ENCODE measurements at regions not wholly inside any gene's neighbourhood (a gene's known extent, or its start where the extent isn't known, plus 50 kb on each side); places are given as distances from the start of the nearest gene placed in this dataset.
"Not testable (repeated sequence)": the region's sequence is repeated elsewhere in the genome, so short reads cannot be mapped to it uniquely, and the experiment has no call there.

- DNase-seq (ENCODE audit: low read depth in 2 of 2) = no peak
Observed at GRCh38 chr6:155628306-155628705, 172.7 kb upstream of the NOX3 start.

DNA sequence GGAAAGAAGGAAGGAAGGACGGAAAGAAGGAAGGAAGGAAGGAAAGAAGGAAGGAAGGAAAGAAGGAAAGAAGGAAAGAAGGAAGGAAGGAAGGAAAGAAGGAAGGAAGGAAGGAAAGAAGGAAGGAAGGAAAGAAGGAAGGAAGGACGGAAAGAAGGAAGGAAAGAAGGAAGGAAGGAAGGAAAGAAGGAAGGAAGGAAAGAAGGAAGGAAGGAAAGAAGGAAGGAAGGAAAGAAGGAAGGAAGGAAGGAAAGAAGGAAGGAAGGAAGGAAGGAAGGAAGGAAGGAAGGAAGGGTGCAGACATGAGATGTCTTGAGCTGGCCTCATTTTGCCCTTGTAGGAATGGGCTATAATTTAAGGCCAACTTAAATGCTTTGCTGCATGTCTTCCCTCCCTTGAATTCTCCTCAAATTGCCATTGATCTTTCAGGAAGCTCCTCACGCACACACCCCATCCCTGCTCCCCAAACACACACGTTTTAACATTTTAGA is 172.1 kb upstream of the NOX3 start:
- not testable (repeated sequence) for DNase-seq (ENCODE audit: low read depth in 2 of 2)

DNA sequence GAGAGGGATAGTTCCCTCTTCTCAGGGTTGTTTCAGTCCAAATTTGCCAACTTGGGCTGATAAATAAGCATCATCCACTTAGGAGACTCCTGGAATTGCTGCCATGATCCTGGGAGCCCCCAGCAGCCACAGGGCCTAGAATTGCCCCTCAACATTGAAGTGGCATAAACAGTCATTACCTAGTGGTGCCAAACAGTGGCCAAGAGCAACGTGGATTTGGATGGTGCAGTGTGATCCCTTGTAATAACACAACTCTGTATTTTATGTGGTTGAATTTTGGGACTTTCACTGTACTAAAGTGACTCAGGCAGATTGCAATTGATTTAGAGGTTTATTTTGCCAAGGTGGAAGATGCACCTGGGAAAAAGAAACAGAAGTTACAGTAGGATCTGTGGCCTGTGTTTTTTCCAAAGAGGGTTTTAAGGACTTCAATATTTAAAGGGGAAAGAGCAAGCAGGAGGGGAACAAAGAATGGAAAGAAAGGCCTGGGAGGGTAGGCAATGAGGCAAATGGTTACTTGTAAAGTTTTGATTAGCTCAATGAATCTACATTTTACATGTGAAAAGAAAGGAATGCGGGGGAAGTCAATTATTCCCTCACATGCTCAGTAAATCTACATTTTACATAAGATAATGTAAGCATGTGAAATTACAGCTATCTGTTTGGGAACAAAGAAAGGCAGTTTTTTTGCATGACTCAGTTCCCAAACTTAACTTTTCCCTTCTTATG is 168.0 kb upstream of the NOX3 start:
- DNase-seq (ENCODE audit: low read depth in 2 of 2) = no peak

GRCh38 chr6:155614606-155615005 is 159.0 kb upstream of the NOX3 start:
- no peak for DNase-seq (ENCODE audit: low read depth in 2 of 2)

DNA sequence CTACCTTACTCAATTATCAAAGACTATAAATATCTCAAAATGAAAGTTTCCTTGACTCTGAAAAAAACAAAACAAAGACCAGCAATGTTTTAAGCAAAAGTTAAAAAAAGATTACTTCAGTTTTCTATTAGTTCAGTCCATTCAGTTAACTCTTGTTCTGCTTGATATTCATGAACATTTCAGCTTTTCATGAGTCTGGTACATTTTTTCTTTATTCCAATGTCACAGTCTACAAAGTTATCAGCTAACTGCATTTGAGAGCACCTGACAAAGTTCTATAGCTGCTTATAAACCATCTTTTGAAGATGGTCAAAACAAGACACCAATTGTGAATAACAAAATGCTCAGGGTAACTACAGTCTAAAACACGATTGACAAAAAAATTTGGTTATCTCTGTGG is 156.1 kb upstream of the NOX3 start:
- DNase-seq (ENCODE audit: low read depth in 2 of 2) = no peak

DNA sequence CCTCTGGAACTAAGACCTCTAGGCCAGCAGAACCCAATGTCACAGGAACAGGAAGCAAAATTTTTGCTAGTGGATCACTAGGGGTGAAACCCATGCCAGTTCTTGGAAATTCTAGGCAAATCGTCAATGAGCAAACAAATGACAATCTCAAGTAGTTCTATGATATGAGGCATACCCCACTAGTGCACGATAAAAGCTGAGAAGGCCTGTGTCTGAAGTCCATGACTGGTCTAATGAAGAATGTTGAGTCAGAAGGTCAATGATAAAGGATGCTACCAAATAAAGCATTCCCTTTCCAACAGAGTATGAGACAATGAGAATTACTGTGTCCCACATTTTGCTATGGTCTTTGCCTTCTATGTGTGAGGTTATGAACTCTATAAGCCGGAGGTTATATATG is 149.4 kb upstream of the NOX3 start:
- no peak for DNase-seq (ENCODE audit: low read depth in 2 of 2)

DNA sequence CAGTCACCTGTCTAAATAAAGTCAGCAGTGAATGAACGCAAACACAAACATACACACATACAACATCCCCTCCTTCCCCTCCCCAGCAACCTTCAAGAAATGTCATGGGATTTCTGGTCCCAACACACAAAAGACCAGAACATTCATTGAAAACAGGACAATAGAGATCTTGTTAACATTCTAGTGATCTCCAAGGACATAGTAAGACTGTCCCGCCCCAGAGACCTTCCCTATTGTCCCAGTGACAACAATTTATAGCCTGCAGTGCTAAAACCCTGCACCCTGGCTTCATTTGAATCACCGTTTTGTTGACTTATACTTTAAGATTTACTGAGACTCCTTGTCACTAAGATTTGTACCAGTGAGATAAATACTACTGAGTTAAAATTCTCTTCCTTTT is 143.9 kb upstream of the NOX3 start:
- no peak for DNase-seq (ENCODE audit: low read depth in 2 of 2)

GRCh38 chr6:155599160-155599559 is 143.5 kb upstream of the NOX3 start:
- DNase-seq (ENCODE audit: low read depth in 2 of 2) = no peak

DNA sequence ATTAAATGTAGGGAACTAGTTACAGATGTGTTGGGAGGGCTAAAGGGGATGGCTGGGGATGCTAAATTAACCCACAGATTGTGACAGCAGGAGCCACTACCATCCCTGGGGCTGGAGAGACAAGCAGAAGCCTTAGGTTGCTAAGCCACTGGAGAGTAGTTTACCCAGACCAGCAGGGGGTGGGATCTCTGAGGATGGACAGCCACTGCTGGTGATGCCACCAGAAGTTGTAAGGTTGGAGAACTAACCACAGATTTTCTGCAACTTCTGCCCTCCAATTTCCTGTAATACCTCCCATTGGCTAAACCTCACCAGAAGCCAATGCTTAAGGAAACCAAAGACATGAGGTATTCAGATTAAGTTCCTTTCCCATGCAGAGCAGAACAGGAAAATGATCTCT is 139.6 kb upstream of the NOX3 start:
- DNase-seq (ENCODE audit: low read depth in 2 of 2) = peak in 1 of 2 donors; percentile 47

GRCh38 chr6:155591741-155592140 is 136.1 kb upstream of the NOX3 start:
- no peak for DNase-seq (ENCODE audit: low read depth in 2 of 2)

GRCh38 chr6:155589190-155589589 is 133.6 kb upstream of the NOX3 start:
- no peak for DNase-seq (ENCODE audit: low read depth in 2 of 2)

GRCh38 chr6:155587817-155588216 is 132.2 kb upstream of the NOX3 start:
- DNase-seq (ENCODE audit: low read depth in 2 of 2) = no peak

GRCh38 chr6:155586090-155586489 is 130.5 kb upstream of the NOX3 start:
- DNase-seq (ENCODE audit: low read depth in 2 of 2) = no peak

- no peak for DNase-seq (ENCODE audit: low read depth in 2 of 2)
Observed at GRCh38 chr6:155584006-155584405, 128.4 kb upstream of the NOX3 start.

GRCh38 chr6:155582016-155582991 is 126.7 kb upstream of the NOX3 start:
- no peak for DNase-seq (ENCODE audit: low read depth in 2 of 2)

DNA sequence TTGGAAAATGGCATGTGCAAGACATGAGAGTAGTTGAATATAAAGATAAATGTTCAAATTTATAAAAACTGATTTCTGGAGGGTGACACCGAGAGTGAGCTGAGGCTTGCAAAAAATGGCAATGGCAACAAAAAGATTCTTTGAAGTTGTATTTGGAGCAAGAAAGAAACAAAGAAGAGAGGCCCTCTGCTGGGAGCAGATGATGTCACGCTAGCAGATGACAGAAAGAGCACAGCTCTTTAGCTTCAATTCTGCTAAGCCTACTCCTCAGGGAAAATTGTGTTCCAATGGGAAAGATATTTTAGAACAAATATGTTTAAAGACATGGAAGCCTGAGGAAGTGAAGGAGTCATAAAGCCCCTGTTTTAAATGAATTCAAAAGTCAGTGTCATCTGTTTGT is 125.3 kb upstream of the NOX3 start:
- no peak for DNase-seq (ENCODE audit: low read depth in 2 of 2)

DNA sequence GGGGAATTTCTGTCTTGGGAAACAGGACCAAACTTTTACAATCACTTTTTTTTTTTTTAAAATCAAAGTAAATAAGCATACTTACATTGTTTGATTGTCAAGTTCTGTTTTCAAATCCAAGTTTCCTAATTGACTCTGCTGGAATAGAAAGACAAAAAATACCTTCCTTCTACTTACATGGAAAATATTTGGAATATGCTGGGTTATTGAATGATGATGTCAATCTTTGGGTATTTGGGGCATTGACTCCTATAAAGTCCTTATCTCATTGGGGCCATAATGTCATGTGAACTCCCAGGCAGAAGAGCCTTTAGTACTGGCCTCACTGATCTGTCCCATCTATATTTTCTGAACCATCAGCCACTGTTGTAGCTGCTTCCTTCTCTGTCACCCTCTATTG is 122.6 kb upstream of the NOX3 start:
- DNase-seq (ENCODE audit: low read depth in 2 of 2) = peak in 1 of 2 donors; percentile 14

- DNase-seq (ENCODE audit: low read depth in 2 of 2) = no peak
Observed at GRCh38 chr6:155561966-155562364, 106.3 kb upstream of the NOX3 start.

GRCh38 chr6:155561257-155561965 is 105.8 kb upstream of the NOX3 start:
- DNase-seq (ENCODE audit: low read depth in 2 of 2) = no peak

GRCh38 chr6:155549928-155550327 is 94.3 kb upstream of the NOX3 start:
- DNase-seq (ENCODE audit: low read depth in 2 of 2) = no peak

GRCh38 chr6:155549028-155549798 is 93.6 kb upstream of the NOX3 start:
- DNase-seq (ENCODE audit: low read depth in 2 of 2) = no peak

Measured in lung microvascular endothelial cell (primary cell).